ENCODE measurements at regions not wholly inside any gene's neighbourhood (a gene's known extent, or its start where the extent isn't known, plus 50 kb on each side); places are given as distances from the start of the nearest gene placed in this dataset.

DNA sequence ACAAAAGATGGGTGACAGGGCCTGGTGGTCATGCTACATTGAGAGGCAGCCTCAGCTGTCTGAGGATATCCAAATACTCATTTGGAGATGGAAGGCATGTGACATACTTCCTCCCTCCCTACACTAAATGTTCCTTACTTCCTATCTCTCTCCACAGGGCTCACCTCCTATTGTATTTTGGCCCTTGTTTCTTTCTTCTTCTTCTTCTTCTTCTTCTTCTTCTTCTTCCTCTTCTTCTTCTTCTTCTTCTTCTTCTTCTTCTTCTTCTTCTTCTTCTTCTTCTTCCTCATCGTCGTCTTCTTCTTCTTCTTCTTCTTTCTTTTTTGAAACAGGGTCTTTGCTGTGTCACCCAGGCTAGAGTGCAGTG, 71.8 kb upstream of the POMP start:
- no TSS peak for BruUV-seq (replicated peaks)
- H3K27me3 ChIP-seq (replicated peaks; ENCODE audit: insufficient read depth, low read depth, low read length, poor library complexity): no peaks in the 10 kb centered on the region
- intact Hi-C loops (cut with micrococcal nuclease; ENCODE audit: unreplicated experiment): no loop called here
- H3K4me1 ChIP-seq (ENCODE audit: insufficient read depth, low read length, poor library complexity, severe bottlenecking): peaks cover 5% of the 10 kb centered on the region
- DNase-seq (ENCODE audit: low spot score): no peak
- TF ChIP-seq, protein P1, sequence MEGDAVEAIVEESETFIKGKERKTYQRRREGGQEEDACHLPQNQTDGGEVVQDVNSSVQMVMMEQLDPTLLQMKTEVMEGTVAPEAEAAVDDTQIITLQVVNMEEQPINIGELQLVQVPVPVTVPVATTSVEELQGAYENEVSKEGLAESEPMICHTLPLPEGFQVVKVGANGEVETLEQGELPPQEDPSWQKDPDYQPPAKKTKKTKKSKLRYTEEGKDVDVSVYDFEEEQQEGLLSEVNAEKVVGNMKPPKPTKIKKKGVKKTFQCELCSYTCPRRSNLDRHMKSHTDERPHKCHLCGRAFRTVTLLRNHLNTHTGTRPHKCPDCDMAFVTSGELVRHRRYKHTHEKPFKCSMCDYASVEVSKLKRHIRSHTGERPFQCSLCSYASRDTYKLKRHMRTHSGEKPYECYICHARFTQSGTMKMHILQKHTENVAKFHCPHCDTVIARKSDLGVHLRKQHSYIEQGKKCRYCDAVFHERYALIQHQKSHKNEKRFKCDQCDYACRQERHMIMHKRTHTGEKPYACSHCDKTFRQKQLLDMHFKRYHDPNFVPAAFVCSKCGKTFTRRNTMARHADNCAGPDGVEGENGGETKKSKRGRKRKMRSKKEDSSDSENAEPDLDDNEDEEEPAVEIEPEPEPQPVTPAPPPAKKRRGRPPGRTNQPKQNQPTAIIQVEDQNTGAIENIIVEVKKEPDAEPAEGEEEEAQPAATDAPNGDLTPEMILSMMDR (conservative IDR thresholded peaks at IDR 0.05; ENCODE audit: low read depth, low read length): no peak
- no peak for TF ChIP-seq EZH2 (IDR thresholded peaks at IDR 0.05; ENCODE audit: borderline replicate concordance, low read depth, low read length, poor library complexity, severe bottlenecking)
- ChIA-PET CTCF (no interaction called here), POLR2A (ENCODE audit: low non-redundant PET) (no interaction called here)
- H3K4me3 ChIP-seq (ENCODE audit: low read depth, low read length, poor library complexity, severe bottlenecking): no peak overlapping the region
- no peaks in the 10 kb centered on the region for H3K9me3 ChIP-seq (ENCODE audit: low read depth, low read length, poor library complexity, severe bottlenecking)
- no peaks in the 10 kb centered on the region for H3K36me3 ChIP-seq (ENCODE audit: insufficient read depth, low read length, poor library complexity, severe bottlenecking)
- no peak overlapping the region for H3K27ac ChIP-seq (ENCODE audit: low read depth, low read length, poor library complexity, severe bottlenecking)

DNA sequence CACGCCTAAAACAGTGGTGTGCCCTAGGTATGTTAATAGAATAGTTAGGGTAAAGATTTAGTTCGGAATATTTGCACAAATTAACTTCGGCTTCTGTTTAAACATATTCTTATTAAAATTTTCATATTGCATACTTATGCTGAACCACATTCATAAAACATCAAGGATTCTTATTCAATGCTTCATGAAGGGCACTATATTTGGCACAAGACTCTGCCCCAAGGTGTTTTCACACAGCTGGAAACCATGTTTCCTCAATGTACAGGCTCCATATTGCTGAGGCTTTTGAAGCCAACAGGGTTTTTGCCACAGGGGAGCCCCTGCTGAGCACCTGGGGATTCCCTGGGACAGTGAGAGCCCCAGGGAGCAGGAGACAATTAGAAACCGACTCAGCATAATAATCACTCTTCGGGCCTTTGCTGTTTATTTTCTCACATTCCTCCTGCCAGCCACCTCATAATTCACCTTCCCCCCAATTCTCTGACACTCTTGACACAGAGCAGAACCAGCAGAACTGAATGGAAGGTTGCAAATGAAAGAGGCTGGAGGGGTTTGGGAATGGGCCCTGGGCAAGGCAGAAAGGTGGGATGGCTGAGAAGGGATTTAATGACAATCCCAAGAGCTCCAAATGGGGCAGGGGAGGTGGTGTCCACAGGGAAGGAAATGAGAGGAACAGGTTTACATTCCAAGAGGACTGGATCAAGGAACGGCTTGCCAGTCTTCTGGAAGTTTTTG, 72.3 kb upstream of the POMP start:
- Histone ChIP-seq H3K27me3 (replicated peaks; ENCODE audit: insufficient read depth, low read depth, low read length, poor library complexity) (no peaks in the 10 kb centered on the region), H3K4me1 (ENCODE audit: insufficient read depth, low read length, poor library complexity, severe bottlenecking) (peaks cover 5% of the 10 kb centered on the region), H3K4me3 (ENCODE audit: low read depth, low read length, poor library complexity, severe bottlenecking) (no peak overlapping the region), H3K36me3 (ENCODE audit: insufficient read depth, low read length, poor library complexity, severe bottlenecking) (no peaks in the 10 kb centered on the region), H3K27ac (ENCODE audit: low read depth, low read length, poor library complexity, severe bottlenecking) (no peak overlapping the region), H3K9me3 (ENCODE audit: low read depth, low read length, poor library complexity, severe bottlenecking) (no peaks in the 10 kb centered on the region)
- no peak for DNase-seq (ENCODE audit: low spot score)
- intact Hi-C loops (cut with micrococcal nuclease; ENCODE audit: unreplicated experiment): no loop called here
- CTCF ChIA-PET: no interaction called here
- no TSS peak for BruUV-seq (replicated peaks)
- no peak for TF ChIP-seq EZH2 (IDR thresholded peaks at IDR 0.05; ENCODE audit: borderline replicate concordance, low read depth, low read length, poor library complexity, severe bottlenecking)
- TF ChIP-seq, protein P1 (conservative IDR thresholded peaks at IDR 0.05; ENCODE audit: low read depth, low read length): no peak
- POLR2A ChIA-PET (ENCODE audit: low non-redundant PET): no interaction called here

- no peak for TF ChIP-seq EZH2 (IDR thresholded peaks at IDR 0.05; ENCODE audit: borderline replicate concordance, low read depth, low read length, poor library complexity, severe bottlenecking)
- TF ChIP-seq, protein P1 (conservative IDR thresholded peaks at IDR 0.05; ENCODE audit: low read depth, low read length): no peak
- ChIA-PET CTCF (no interaction called here), POLR2A (ENCODE audit: low non-redundant PET) (no interaction called here)
- intact Hi-C loops (cut with micrococcal nuclease; ENCODE audit: unreplicated experiment): no loop called here
- Histone ChIP-seq H3K36me3 (ENCODE audit: insufficient read depth, low read length, poor library complexity, severe bottlenecking) (no peaks in the 10 kb centered on the region), H3K27ac (ENCODE audit: low read depth, low read length, poor library complexity, severe bottlenecking) (no peak overlapping the region), H3K4me3 (ENCODE audit: low read depth, low read length, poor library complexity, severe bottlenecking) (no peak overlapping the region), H3K27me3 (replicated peaks; ENCODE audit: insufficient read depth, low read depth, low read length, poor library complexity) (no peaks in the 10 kb centered on the region), H3K9me3 (ENCODE audit: low read depth, low read length, poor library complexity, severe bottlenecking) (no peaks in the 10 kb centered on the region), H3K4me1 (ENCODE audit: insufficient read depth, low read length, poor library complexity, severe bottlenecking) (peaks cover 5% of the 10 kb centered on the region)
- no peak for DNase-seq (ENCODE audit: low spot score)
- no TSS peak for BruUV-seq (replicated peaks)
Measured at GRCh38 chr13:28585561-28585960, 73.4 kb upstream of the POMP start.

Data from A673 (cell line).